HG03521 (cell line): ENCODE measurements at regions not wholly inside any gene's neighbourhood (a gene's known extent, or its start where the extent isn't known, plus 50 kb on each side); places are given as distances from the start of the nearest gene placed in this dataset.
"Not testable (repeated sequence)": the region's sequence is repeated elsewhere in the genome, so short reads cannot be mapped to it uniquely, and the experiment has no call there.

Source experiments
- ATAC-seq: cut with Tn5 transposase; IDR thresholded peaks from one replicate; pipeline ENCODE4 v1.9.1; 2021; ENCODE audit warnings: mild to moderate bottlenecking, moderate library complexity; ENCODE audit not compliant: unreplicated experiment

DNA sequence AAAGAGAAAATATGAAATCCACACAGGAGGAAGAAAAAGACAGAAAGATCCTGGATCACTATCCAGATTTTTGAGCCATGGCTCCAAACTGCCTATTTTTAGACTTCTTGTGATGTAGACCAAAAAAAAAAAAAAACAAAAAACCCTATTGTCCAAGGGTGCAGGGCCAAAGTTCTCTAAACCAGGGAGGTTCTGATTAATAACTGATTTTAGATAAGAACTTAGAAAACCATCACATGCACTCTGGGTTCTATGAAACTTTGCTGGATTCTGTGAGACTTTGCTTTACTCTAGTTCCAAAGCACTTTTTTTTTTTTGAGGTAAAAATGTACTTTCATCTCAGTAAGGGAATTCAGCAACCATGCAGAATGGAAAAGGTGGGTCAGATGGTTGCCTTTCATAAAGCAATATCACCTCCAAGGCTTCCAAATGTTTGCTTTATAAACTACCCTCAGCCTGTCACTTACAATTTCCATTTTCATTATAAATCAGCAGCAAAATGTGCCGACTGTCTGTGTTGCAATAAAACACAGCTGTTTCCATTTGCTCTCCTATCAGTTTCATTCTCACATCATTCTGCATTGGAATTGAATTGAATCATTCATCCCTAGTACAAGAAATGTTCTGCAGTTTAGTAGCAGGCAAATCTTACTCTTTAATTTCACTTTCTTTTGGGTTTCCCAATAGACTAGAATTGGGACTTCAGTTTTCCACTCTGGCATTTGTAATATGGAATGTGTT, 1584.3 kb upstream of the RAG2 start:
- no peak for ATAC-seq

GRCh38 chr11:38176686-38177322, 1578.8 kb upstream of the RAG2 start:
- no peak for ATAC-seq

GRCh38 chr11:38173676-38174075, 1575.6 kb upstream of the RAG2 start:
- no peak for ATAC-seq

DNA sequence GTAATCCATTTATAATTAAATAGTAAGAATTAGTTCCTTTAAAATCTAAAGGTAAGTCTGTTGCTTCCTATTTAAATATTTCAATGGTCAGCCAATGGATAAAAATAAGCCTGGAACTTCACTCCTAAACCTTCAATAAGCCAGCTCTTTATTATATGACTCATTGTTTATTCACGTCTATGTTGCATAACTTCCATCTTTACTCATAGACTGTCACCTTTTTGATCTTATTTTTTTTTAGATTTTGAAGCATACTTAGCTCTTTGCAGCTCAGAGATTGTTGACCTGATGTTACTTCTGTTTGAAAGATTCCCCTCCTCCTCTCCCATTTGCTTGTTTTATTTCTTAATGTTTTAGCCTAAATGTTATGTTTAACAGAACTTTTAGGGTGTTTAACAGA, 1571.2 kb upstream of the RAG2 start:
- ATAC-seq = no peak

DNA sequence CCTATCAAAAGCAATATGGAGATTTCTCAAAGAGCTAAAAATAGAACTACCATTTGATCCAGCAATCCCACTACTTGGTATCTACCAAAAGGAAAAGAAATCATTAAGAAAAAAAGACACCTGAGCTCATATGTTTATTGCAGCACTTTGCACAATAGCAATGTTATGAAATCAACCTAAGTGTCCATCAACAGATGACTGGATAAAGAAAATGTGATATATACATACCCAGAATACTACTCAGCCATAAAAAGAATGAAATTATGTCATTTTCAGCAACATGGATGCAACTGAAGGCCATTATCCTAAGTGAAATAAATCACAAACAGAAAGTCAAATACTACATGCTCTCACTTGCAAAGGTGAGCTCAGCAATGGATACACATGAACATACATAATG, 1565.5 kb upstream of the RAG2 start:
- no peak for ATAC-seq

DNA sequence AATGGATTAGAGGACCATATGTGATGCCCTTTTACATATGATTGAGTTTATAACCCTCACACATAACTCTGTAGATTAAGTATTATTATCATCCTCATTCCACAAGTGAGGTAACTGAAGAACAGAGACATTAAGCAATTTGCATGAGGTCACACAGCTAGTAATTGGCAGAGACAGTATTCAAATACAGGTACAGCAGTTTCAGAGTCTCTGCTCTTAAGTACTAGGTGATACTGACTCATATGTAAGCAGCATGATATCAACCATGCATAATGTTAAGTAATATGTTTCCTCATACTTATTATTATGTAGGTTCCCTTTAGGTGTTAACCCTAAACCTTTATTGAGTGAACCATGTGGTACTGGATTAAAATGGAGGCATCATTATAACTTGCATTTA, 1562.4 kb upstream of the RAG2 start:
- no peak for ATAC-seq

GRCh38 chr11:38159038-38159437, 1561.0 kb upstream of the RAG2 start:
- ATAC-seq = no peak

DNA sequence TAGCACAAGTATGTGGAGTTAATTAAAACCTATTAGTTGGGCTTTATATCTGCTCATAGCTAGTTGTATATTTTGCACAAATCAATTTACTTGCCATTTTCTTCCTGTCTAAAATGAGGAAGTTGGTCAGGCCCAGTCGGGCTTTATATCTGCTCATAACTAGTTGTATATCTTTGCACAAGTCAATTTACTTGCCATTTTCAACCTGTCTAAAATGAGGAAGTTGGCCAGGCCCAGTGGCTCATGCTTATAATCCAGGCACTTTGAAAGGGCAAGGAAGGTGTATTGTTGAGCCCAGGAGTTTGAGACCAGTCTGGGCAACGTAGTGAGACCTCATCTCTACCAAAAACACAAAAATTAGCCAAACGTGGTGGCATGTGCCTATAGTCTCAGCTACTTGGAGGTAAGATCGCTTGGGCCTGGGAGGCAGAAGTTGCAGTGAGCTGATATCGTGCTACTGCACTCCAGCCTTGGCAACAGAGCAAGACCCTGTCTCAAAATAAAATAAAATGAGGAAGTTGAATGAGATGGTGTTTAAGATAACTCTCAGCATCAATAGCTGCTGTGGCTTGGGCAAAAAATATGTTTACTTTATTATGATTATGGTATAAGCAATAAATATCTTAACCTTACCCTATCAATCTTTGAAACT, 1558.6 kb upstream of the RAG2 start:
- ATAC-seq = no peak

GRCh38 chr11:38155856-38156255, 1557.8 kb upstream of the RAG2 start:
- ATAC-seq = no peak

DNA sequence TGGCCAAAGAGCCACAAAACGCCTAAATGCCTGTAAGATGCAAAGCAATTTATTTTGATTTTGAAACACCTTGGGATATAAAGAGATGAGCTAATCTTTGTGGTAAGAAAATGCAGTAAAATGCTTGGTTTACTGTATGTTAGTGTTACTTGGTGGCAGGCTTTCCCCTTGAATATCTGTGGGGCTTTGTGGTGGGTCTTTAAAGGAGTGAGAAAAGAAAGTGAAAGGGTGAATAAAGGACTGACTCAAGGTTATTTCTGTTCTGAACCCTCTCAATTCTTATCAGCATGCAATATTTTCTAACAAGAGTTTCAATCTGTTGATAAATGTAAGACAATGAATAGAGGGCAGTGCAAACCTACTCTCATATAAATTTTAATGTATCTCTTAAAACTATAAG, 1555.9 kb upstream of the RAG2 start:
- ATAC-seq = no peak

DNA sequence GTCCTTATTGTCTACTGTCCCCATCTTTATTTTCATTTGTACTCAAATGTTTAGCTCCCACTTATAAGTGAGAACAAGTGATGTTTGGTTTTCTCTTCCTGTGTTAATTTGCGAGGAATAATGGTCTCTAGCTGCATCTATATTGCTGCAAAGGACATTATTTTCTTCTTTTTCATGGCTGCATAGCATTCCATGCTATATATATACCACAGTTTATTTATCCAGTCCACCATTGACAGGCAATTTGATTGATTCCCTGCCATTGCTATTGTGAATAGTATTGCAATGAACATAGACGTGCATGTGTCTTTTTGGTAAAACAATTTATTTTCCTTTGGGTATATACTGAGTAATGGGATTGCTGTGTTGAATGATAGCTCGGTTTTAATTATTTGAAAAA, 1545.8 kb upstream of the RAG2 start:
- no peak for ATAC-seq

- no peak for ATAC-seq
These were observed 1540.9 kb upstream of the RAG2 start for GRCh38 chr11:38138972-38139371.

- ATAC-seq = no peak
These were observed 1538.9 kb upstream of the RAG2 start for GRCh38 chr11:38136887-38137286.

- no peak for ATAC-seq
These were observed 1533.5 kb upstream of the RAG2 start for GRCh38 chr11:38131535-38131934.

DNA sequence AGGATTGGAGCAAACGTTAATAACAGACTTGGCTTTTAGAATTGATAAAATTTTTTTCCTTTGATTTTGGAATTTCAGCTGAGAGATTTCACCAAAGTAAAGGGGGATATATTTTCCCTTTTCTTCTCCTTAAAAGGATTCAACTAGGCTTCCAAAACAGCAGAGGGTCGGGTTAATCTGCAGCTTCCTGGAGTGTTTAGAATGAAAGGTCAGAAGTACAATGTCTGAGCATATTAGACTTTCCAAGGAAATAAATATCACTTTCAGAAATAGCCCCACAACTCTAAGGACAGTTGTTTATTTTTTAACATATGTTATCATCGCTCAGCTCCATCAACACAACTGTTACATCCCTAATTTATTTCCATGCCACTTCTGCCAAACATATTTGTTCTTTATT, 1532.9 kb upstream of the RAG2 start:
- no peak for ATAC-seq

DNA sequence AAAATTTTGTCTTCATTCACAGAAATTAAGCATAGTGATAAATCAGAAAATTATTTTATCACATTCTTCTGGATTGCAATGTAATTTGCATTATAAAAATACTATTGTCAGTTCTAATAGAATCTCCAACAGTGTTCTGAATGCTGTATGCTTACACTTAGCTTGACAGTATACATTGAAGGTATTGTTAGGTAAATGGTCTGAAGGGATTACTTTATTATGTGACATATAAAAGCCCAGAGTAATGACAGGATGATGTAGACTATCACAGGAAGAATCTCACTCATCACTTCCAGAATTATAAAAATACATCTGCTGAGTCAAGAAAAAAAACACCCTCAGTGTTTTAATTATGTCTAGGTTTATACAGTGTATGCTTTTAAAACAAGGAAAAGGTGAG, 1532.5 kb upstream of the RAG2 start:
- ATAC-seq = no peak

- no peak for ATAC-seq
These were observed 1525.6 kb upstream of the RAG2 start for GRCh38 chr11:38123673-38124072.

GRCh38 chr11:38116616-38117015, 1518.6 kb upstream of the RAG2 start:
- ATAC-seq = not testable (repeated sequence)

GRCh38 chr11:38115381-38115780, 1517.3 kb upstream of the RAG2 start:
- ATAC-seq = not testable (repeated sequence)

DNA sequence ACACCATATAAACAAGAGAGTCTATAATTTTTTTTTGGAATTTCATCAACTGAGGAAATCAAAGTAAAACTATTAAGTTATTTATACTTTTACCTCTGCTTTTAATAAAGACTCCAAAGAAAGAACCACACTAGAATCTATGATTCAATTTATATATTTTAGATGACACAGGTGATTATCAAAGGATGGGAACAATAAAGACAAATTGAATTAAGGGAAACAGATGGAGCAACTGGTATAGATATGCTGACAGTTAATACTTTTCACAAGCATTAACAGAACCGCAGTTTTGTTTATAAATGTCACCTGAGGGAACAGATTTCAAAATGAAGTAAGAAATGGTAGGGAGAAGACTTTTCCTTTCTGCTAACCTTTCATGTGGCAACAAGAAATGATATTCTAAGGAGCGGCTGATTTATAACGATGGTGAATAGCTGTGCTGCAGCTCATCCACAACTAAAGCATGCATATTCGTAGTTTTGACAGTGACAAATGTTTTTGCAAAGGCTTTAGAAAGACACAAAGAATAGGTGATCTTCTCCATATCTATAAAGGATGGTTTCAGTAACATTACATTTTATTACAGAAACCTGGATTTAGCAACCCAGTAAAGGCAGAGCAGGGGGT, 1502.9 kb upstream of the RAG2 start:
- ATAC-seq = no peak

DNA sequence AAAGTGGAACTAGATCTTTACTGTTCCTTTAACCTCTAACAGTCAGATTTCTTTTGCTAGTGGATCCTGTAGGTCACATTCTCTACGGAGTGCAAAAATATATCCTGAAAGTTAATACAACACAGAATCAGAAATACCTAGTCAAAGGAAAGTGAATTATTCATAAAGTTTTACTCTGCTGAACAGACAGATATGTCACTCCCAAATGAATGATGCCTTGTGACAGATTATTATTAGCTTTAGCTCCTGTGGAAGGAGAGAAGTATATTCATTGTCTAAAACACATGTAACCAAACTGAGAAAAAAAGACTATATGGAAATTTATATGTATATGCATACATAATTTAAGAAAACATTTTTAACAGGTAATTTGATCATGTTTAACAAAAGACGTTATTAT, 1497.2 kb upstream of the RAG2 start:
- no peak for ATAC-seq

DNA sequence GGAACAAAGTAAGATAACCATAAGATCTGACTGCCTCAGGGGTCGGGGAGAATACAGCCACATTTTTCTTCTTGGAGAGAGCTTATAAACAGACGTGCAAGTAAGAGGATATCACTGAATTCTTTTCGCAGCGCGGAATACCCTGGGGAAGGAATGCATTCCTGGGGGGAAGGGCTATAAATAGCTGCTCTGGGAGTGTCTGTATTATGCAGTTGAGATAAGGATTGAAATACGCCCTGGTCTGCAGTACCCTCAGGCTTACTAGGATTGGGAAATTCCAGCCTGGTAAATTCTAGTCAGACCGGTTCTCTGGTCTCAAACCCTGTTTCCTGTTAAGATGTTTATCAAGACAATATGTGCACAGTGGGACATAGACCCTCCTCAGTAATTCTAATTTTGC, 1491.7 kb upstream of the RAG2 start:
- ATAC-seq = no peak
